ENCODE measurements at regions not wholly inside any gene's neighbourhood (a gene's known extent, or its start where the extent isn't known, plus 50 kb on each side); places are given as distances from the start of the nearest gene placed in this dataset.

DNA sequence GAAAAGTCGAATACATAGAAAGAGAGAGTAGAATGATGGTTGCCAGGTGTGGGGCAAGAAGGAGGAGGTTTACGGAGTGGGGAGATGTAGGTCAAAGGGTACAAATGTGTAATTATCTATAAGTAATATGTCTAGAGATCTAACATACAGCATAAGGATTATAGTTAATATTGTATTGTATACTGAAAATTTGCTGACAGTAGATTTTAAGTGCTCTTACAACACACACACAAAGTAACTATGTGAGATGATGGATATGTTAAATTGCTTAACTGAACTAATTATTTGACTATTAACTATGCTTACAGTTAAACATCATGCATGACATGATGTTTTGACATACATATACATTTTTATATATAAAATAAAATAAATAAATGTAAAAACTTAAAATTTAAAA lies 192.7 kb downstream of the ZIC4 start:
- ChIA-PET CTCF (ENCODE audit: partially characterized antibody) (no interaction called here), POLR2A (ENCODE audit: partially characterized antibody) (no interaction called here)
- Mint-ChIP-seq H3K4me1 (no peaks in the 10 kb centered on the region), H3K9me3 (peaks cover 0 to 9% (median 5%) of the 10 kb centered on the region in 8 donors), H3K4me3 (no peak overlapping the region), H3K27ac (no peak overlapping the region), H3K27me3 (no peaks in the 10 kb centered on the region), H3K36me3 (no peaks in the 10 kb centered on the region)
- intact Hi-C loops (cut with micrococcal nuclease), result no loop called here
- no peak for DNase-seq
- no peaks in the 10 kb centered on the region for H3K9me3 ChIP-seq (ENCODE audit: control insufficient read depth in 1 of 2, low read length in 2 of 2)
- H3K4me1 ChIP-seq (ENCODE audit: insufficient read depth, low read length), result no peaks in the 10 kb centered on the region
- no peaks in the 10 kb centered on the region for H3K27me3 ChIP-seq (ENCODE audit: insufficient read depth, low read length)
- no peaks in the 10 kb centered on the region for H3K36me3 ChIP-seq (ENCODE audit: insufficient read depth, low read length)
- no peak overlapping the region for H3K27ac ChIP-seq (ENCODE audit: low read depth, low read length)
- no peak overlapping the region for H3K4me3 ChIP-seq (ENCODE audit: low read length in 2 of 2)

DNA sequence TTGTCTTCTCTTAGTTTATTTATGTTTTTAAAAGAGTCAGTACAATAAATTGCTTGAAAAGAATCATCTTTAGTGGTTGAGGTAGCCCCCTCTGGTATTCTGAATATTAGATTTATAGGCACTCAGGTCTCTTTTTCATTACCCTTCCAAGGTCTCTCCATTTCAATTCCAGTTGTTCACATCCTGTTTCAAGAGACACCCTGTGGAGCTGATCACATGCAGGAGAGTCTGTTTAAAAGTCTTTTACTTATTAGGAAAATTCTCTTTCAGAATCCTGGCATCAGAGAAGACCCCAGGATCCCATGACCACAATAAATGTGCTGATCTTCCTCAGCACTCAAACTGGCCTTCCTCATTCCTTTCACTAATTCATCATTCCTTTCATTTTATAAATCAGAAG lies 195.7 kb downstream of the ZIC4 start:
- Histone ChIP-seq H3K4me3 (ENCODE audit: low read length in 2 of 2) (no peak overlapping the region), H3K9me3 (ENCODE audit: control insufficient read depth in 1 of 2, low read length in 2 of 2) (no peaks in the 10 kb centered on the region), H3K27me3 (ENCODE audit: insufficient read depth, low read length) (no peaks in the 10 kb centered on the region), H3K4me1 (ENCODE audit: insufficient read depth, low read length) (no peaks in the 10 kb centered on the region), H3K27ac (ENCODE audit: low read depth, low read length) (no peak overlapping the region), H3K36me3 (ENCODE audit: insufficient read depth, low read length) (no peaks in the 10 kb centered on the region)
- DNase-seq, result no peak
- Mint-ChIP-seq H3K27me3 (no peaks in the 10 kb centered on the region), H3K4me3 (no peak overlapping the region), H3K4me1 (no peaks in the 10 kb centered on the region), H3K27ac (no peak overlapping the region), H3K36me3 (no peaks in the 10 kb centered on the region), H3K9me3 (peaks cover 2 to 14% (median 8%) of the 10 kb centered on the region in 8 donors)
- ChIA-PET CTCF (ENCODE audit: partially characterized antibody) (no interaction called here), POLR2A (ENCODE audit: partially characterized antibody) (no interaction called here)
- intact Hi-C loops (cut with micrococcal nuclease), result no loop called here

DNA sequence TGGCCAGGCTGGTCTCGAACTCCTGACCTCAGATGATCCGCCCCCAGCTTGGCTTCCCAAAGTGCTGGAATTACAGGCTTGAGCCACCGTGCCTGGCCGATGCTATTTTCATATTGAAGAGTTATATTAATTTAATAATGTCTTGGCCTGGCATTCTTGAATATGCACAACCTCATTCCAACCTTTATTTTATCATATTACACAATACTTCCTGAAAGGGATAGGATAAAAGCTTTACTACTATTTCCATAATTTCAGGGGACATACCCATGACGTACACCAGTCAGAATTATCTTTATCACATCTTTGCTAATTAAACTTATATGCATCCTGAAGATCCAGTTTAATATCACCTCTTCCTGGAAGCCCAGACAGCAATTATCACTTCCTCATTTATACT lies 205.3 kb downstream of the ZIC4 start:
- Histone ChIP-seq H3K36me3 (ENCODE audit: insufficient read depth, low read length) (no peaks in the 10 kb centered on the region), H3K4me3 (ENCODE audit: low read length in 2 of 2) (no peak overlapping the region), H3K9me3 (ENCODE audit: control insufficient read depth in 1 of 2, low read length in 2 of 2) (no peaks in the 10 kb centered on the region), H3K27me3 (ENCODE audit: insufficient read depth, low read length) (no peaks in the 10 kb centered on the region), H3K27ac (ENCODE audit: low read depth, low read length) (no peak overlapping the region), H3K4me1 (ENCODE audit: insufficient read depth, low read length) (no peaks in the 10 kb centered on the region)
- no peaks in the 10 kb centered on the region for H3K27me3 Mint-ChIP-seq
- ChIA-PET POLR2A (ENCODE audit: partially characterized antibody) (no interaction called here), CTCF (ENCODE audit: partially characterized antibody) (no interaction called here)
- no peaks in the 10 kb centered on the region for H3K4me1 Mint-ChIP-seq
- DNase-seq, result no peak
- no peak overlapping the region for H3K4me3 Mint-ChIP-seq
- peaks cover 0 to 13% (median 3%) of the 10 kb centered on the region in 8 donors for H3K9me3 Mint-ChIP-seq
- H3K27ac Mint-ChIP-seq, result no peak overlapping the region
- intact Hi-C loops (cut with micrococcal nuclease), result no loop called here
- no peaks in the 10 kb centered on the region for H3K36me3 Mint-ChIP-seq

DNA sequence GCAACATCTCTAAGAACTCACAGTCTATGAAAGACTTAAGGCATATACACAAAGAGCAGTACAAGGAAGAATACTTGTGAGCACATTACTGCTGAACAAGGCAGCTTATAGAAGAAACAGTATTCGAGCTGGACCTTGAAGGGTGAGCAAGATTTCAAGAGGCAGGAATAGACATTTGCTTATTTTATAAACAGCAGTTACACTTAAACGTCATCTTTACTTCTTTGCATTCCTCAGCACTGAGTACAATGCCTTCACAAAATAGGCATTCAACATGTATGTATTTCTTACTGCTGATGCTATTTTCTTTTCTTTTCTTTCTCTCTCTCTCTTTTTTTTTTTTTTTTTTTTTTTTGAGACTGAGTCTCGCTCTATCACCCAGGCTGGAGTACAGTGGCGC lies 205.8 kb downstream of the ZIC4 start:
- Histone ChIP-seq H3K27me3 (ENCODE audit: insufficient read depth, low read length) (no peaks in the 10 kb centered on the region), H3K36me3 (ENCODE audit: insufficient read depth, low read length) (no peaks in the 10 kb centered on the region), H3K4me3 (ENCODE audit: low read length in 2 of 2) (no peak overlapping the region), H3K27ac (ENCODE audit: low read depth, low read length) (no peak overlapping the region), H3K9me3 (ENCODE audit: control insufficient read depth in 1 of 2, low read length in 2 of 2) (no peaks in the 10 kb centered on the region), H3K4me1 (ENCODE audit: insufficient read depth, low read length) (no peaks in the 10 kb centered on the region)
- Mint-ChIP-seq H3K27me3 (no peaks in the 10 kb centered on the region), H3K4me3 (no peak overlapping the region), H3K36me3 (no peaks in the 10 kb centered on the region), H3K9me3 (peaks cover 0 to 8% (median 2%) of the 10 kb centered on the region in 8 donors), H3K4me1 (no peaks in the 10 kb centered on the region), H3K27ac (no peak overlapping the region)
- no peak for DNase-seq
- POLR2A ChIA-PET (ENCODE audit: partially characterized antibody), result no interaction called here
- CTCF ChIA-PET (ENCODE audit: partially characterized antibody), result no interaction called here
- intact Hi-C loops (cut with micrococcal nuclease), result no loop called here

DNA sequence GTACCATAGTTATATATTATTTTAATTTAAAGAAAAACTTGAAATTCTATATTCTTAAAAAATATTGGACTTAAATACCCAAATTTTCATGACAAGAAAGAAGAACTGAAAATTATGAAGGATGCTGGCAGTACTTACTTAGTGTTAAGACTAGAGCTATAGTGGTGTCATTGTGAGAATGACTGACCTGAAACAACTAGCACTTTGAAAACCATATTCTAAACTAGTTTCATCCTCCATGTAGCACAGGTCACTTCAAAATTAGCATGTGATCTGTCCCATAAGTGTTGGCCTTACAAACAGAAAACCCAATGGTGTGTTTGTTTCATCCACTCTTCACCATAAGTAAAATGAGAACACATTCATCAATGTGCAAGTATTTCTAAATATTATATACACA lies 208.6 kb downstream of the ZIC4 start:
- intact Hi-C loops (cut with micrococcal nuclease), result no loop called here
- H3K4me1 ChIP-seq (ENCODE audit: insufficient read depth, low read length), result no peaks in the 10 kb centered on the region

DNA sequence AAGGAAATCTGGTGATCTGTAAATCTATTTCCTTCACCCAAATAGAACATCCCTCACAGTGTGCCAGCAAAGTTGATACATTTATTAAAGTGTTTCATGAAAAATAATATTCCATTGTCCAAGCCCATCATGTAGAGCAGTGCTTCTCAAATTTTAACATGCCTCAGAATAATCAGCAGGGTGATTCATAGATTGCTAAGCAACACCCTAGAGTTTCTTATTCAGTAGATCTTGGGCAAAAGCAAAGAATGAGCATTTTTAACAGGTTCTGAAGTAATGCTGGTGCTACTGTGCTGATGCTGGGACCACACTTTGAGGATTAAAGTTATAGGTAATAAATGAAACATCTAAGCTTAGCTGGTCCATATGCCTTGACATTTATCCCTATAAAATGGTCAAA lies 210.5 kb downstream of the ZIC4 start:
- intact Hi-C loops (cut with micrococcal nuclease), result no loop called here
- H3K27me3 ChIP-seq (ENCODE audit: insufficient read depth, low read length), result no peaks in the 10 kb centered on the region
- no peaks in the 10 kb centered on the region for H3K9me3 ChIP-seq (ENCODE audit: control insufficient read depth in 1 of 2, low read length in 2 of 2)
- H3K4me1 Mint-ChIP-seq, result no peaks in the 10 kb centered on the region
- ChIA-PET POLR2A (ENCODE audit: partially characterized antibody) (no interaction called here), CTCF (ENCODE audit: partially characterized antibody) (no interaction called here)
- no peaks in the 10 kb centered on the region for H3K36me3 ChIP-seq (ENCODE audit: insufficient read depth, low read length)
- no peak overlapping the region for H3K27ac Mint-ChIP-seq
- H3K36me3 Mint-ChIP-seq, result no peaks in the 10 kb centered on the region
- no peak for DNase-seq
- no peak overlapping the region for H3K4me3 Mint-ChIP-seq
- H3K9me3 Mint-ChIP-seq, result peaks cover 0 to 6% (median 3%) of the 10 kb centered on the region in 8 donors
- H3K27ac ChIP-seq (ENCODE audit: low read depth, low read length), result no peak overlapping the region
- H3K4me3 ChIP-seq (ENCODE audit: low read length in 2 of 2), result no peak overlapping the region
- no peaks in the 10 kb centered on the region for H3K27me3 Mint-ChIP-seq
- no peaks in the 10 kb centered on the region for H3K4me1 ChIP-seq (ENCODE audit: insufficient read depth, low read length)

More for the DNA sequence above, 208.6 kb downstream of the ZIC4 start:
- Mint-ChIP-seq H3K27me3 (no peaks in the 10 kb centered on the region), H3K36me3 (no peaks in the 10 kb centered on the region), H3K9me3 (peaks cover 0 to 6% (median under 1%) of the 10 kb centered on the region in 8 donors), H3K4me3 (no peak overlapping the region), H3K4me1 (no peaks in the 10 kb centered on the region), H3K27ac (no peak overlapping the region)
- H3K36me3 ChIP-seq (ENCODE audit: insufficient read depth, low read length), result no peaks in the 10 kb centered on the region
- no peaks in the 10 kb centered on the region for H3K27me3 ChIP-seq (ENCODE audit: insufficient read depth, low read length)
- ChIA-PET CTCF (ENCODE audit: partially characterized antibody) (no interaction called here), POLR2A (ENCODE audit: partially characterized antibody) (no interaction called here)
- H3K9me3 ChIP-seq (ENCODE audit: control insufficient read depth in 1 of 2, low read length in 2 of 2), result no peaks in the 10 kb centered on the region
- no peak for DNase-seq
- H3K27ac ChIP-seq (ENCODE audit: low read depth, low read length), result no peak overlapping the region
- H3K4me3 ChIP-seq (ENCODE audit: low read length in 2 of 2), result no peak overlapping the region

DNA sequence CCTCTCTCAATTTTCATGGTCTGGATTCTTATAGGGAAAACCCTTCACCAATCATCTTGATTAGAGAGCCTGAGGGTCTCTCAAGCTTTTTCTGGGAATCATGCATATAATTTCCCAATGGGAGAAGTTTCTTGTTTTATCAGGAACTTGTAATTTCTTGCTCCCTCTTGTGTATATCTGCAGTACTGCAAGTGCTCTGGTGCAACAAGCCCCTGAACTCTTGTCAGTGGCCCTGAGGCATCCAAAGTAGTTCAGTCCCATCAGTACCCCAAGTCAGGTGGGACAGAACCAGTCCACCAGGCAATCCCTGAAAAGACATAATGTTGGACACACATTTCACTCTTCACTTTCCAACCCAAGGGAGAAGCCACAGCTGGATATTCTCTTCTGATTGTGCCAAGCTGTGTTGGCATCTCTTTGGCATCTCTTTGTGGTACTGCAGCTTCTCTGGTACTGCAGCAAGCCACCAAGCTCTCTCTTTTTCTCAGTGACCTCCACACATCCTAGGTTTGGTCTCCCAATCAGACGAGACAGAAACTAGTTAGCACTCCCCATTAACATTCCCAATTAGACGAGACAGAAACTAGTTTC lies 214.5 kb downstream of the ZIC4 start:
- H3K4me1 ChIP-seq (ENCODE audit: insufficient read depth, low read length), result no peaks in the 10 kb centered on the region
- H3K27ac Mint-ChIP-seq, result no peak overlapping the region
- H3K4me3 ChIP-seq (ENCODE audit: low read length in 2 of 2), result no peak overlapping the region
- no peaks in the 10 kb centered on the region for H3K36me3 Mint-ChIP-seq
- DNase-seq, result no peak
- H3K36me3 ChIP-seq (ENCODE audit: insufficient read depth, low read length), result no peaks in the 10 kb centered on the region
- intact Hi-C loops (cut with micrococcal nuclease), result no loop called here
- POLR2A ChIA-PET (ENCODE audit: partially characterized antibody), result no interaction called here
- no peaks in the 10 kb centered on the region for H3K4me1 Mint-ChIP-seq
- H3K27me3 ChIP-seq (ENCODE audit: insufficient read depth, low read length), result no peaks in the 10 kb centered on the region
- CTCF ChIA-PET (ENCODE audit: partially characterized antibody), result no interaction called here
- H3K4me3 Mint-ChIP-seq, result no peak overlapping the region
- H3K9me3 Mint-ChIP-seq, result peaks cover 0 to 9% (median 5%) of the 10 kb centered on the region in 8 donors
- H3K27me3 Mint-ChIP-seq, result no peaks in the 10 kb centered on the region
- no peak overlapping the region for H3K27ac ChIP-seq (ENCODE audit: low read depth, low read length)
- no peaks in the 10 kb centered on the region for H3K9me3 ChIP-seq (ENCODE audit: control insufficient read depth in 1 of 2, low read length in 2 of 2)

DNA sequence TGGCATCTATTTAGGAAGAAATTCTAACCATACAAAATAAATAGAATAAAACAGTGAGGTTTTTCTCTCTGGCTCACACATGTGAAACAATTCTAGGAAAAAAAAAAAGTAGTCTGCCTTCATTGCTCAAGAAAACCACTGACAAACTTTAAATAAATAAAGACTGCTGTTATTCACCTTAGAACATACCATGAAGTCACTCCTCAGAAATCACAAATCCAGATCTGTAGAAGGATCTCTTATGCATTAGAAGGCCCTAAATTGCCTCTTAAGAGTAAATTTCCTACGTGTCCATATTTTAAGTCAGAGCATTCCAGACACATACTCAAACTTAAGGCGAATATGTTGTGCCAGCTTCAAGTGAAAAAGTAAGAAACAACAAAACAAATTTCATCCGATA lies 217.3 kb downstream of the ZIC4 start:
- POLR2A ChIA-PET (ENCODE audit: partially characterized antibody), result no interaction called here
- Mint-ChIP-seq H3K9me3 (peaks cover 2 to 12% (median 3%) of the 10 kb centered on the region in 8 donors), H3K36me3 (no peaks in the 10 kb centered on the region), H3K4me1 (no peaks in the 10 kb centered on the region), H3K4me3 (no peak overlapping the region), H3K27me3 (no peaks in the 10 kb centered on the region), H3K27ac (no peak overlapping the region)
- intact Hi-C loops (cut with micrococcal nuclease), result no loop called here
- Histone ChIP-seq H3K4me1 (ENCODE audit: insufficient read depth, low read length) (no peaks in the 10 kb centered on the region), H3K36me3 (ENCODE audit: insufficient read depth, low read length) (no peaks in the 10 kb centered on the region), H3K9me3 (ENCODE audit: control insufficient read depth in 1 of 2, low read length in 2 of 2) (no peaks in the 10 kb centered on the region), H3K4me3 (ENCODE audit: low read length in 2 of 2) (no peak overlapping the region), H3K27ac (ENCODE audit: low read depth, low read length) (no peak overlapping the region), H3K27me3 (ENCODE audit: insufficient read depth, low read length) (no peaks in the 10 kb centered on the region)
- DNase-seq, result no peak
- CTCF ChIA-PET (ENCODE audit: partially characterized antibody), result no interaction called here

All from CD4-positive, alpha-beta memory T cell (primary cell).